SK-N-SH (cell line): ENCODE measurements at regions not wholly inside any gene's neighbourhood (a gene's known extent, or its start where the extent isn't known, plus 50 kb on each side); places are given as distances from the start of the nearest gene placed in this dataset.

Experiments
- CTCF ChIA-PET: fragments of 300-600, 350-600 bp; formaldehyde crosslinking; extraction: SDS; loops from one replicate; lab custom pipeline; 2021; lab: Yijun Ruan, JAX
- POLR2A ChIA-PET: fragments of 350-600 bp; sonication (Branson Sonifier 250); formaldehyde crosslinking; extraction: SDS; loops from one replicate; lab custom pipeline; 2020; ENCODE audit warnings: antibody characterized with exemption, inconsistent platforms; lab: Yijun Ruan, JAX
- DNase-seq: peaks from one replicate; pipeline ENCODE4 v3.0.0; 2012
- H2AFZ ChIP-seq: fragments of 200-600 bp; sonication (generic); 2 replicates; pipeline ENCODE4 v1.8.1; 2016; ENCODE audit warnings: antibody characterized with exemption, mild to moderate bottlenecking, low read depth
- H3F3A ChIP-seq: fragments of 200-600 bp; sonication (generic); replicated peaks from 2 replicates; pipeline ENCODE3; 2016; ENCODE audit warnings: antibody characterized with exemption, mild to moderate bottlenecking; ENCODE audit not compliant: insufficient read depth
- H3K27ac ChIP-seq, 2 experiments: fragments of 200-500 bp in 1 of 2; fragments of 200-600 bp in 1 of 2; sonication (Bioruptor generic) in 1 of 2; sonication (generic), shearing (Covaris generic) in 1 of 2; 2 replicates each; pipeline versions ENCODE4 v1.5.1 to v1.6.1; 2014 to 2016; ENCODE audit warnings: low read depth in 2 of 2, inconsistent platforms in 1 of 2, low read length in 1 of 2, mild to moderate bottlenecking in 1 of 2, mixed read lengths in 1 of 2
- H3K27me3 ChIP-seq: fragments of 200-600 bp; sonication (generic), shearing (Covaris generic); 2 replicates; pipeline ENCODE4 v1.6.1; 2016; ENCODE audit warnings: mixed run types; ENCODE audit not compliant: insufficient read depth
- H3K36me3 ChIP-seq, 2 experiments: fragments of 200-500 bp in 1 of 2; fragments of 200-600 bp in 1 of 2; sonication (Bioruptor generic) in 1 of 2; sonication (generic) in 1 of 2; replicated peaks in 1 of 2; 2 replicates each; pipeline versions ENCODE3 to v1.5.1; 2014 to 2016; ENCODE audit warnings: low read length in 1 of 2, mild to moderate bottlenecking in 1 of 2; ENCODE audit not compliant: insufficient read depth in 2 of 2, control insufficient read depth in 1 of 2
- H3K4me1 ChIP-seq, 2 experiments: fragments of 200-500 bp in 1 of 2; fragments of 200-600 bp in 1 of 2; sonication (Bioruptor generic) in 1 of 2; sonication (generic), shearing (Covaris generic) in 1 of 2; 2 replicates each; pipeline versions ENCODE4 v1.5.1 to v1.6.1; 2014 to 2016; ENCODE audit warnings: low read depth in 1 of 2, low read length in 1 of 2, mixed run types in 1 of 2; ENCODE audit not compliant: insufficient read depth in 2 of 2, control insufficient read depth in 1 of 2
- H3K4me2 ChIP-seq: fragments of 200-600 bp; sonication (generic), shearing (Covaris generic); 2 replicates; pipeline ENCODE4 v1.6.1; 2017; ENCODE audit warnings: mixed run types
- H3K4me3 ChIP-seq, 2 experiments: fragments of 200-500 bp in 1 of 2; fragments of 200-600 bp in 1 of 2; sonication (Bioruptor generic) in 1 of 2; sonication (generic), shearing (Covaris generic) in 1 of 2; 2 replicates each; pipeline versions ENCODE4 v1.5.1 to v1.8.1; 2014 to 2016; ENCODE audit warnings: low read depth in 2 of 2, inconsistent platforms in 1 of 2, low read length in 1 of 2, mild to moderate bottlenecking in 1 of 2, mixed read lengths in 1 of 2, moderate library complexity in 1 of 2
- H3K79me2 ChIP-seq: fragments of 200-600 bp; sonication (generic); 2 replicates; pipeline ENCODE4 v1.8.1; 2017; ENCODE audit warnings: mild to moderate bottlenecking; ENCODE audit not compliant: insufficient read depth
- H3K9ac ChIP-seq: fragments of 200-600 bp; sonication (generic); 2 replicates; pipeline ENCODE4 v1.6.1; 2017; ENCODE audit warnings: mixed run types
- H3K9me2 ChIP-seq: fragments of 200-600 bp; sonication (generic); 2 replicates; pipeline ENCODE4 v1.6.1; 2017; ENCODE audit warnings: mixed run types
- H3K9me3 ChIP-seq: fragments of 200-600 bp; sonication (generic); 2 replicates; pipeline ENCODE4 v1.6.1; 2017; ENCODE audit warnings: mixed run types, mild to moderate bottlenecking, moderate library complexity
- H4K20me1 ChIP-seq: fragments of 200-600 bp; sonication (generic); 2 replicates; pipeline ENCODE4 v1.6.1; 2017; ENCODE audit warnings: mild to moderate bottlenecking, mixed run types; ENCODE audit not compliant: insufficient read depth
- FOSL2 ChIP-seq: IDR thresholded peaks from 2 replicates; pipeline ENCODE4 v1.4.0; 2012; ENCODE audit warnings: low read depth, mild to moderate bottlenecking, moderate library complexity, borderline replicate concordance
- FOXJ3 ChIP-seq: sonication (generic); formaldehyde crosslinking; IDR thresholded peaks from 2 replicates; pipeline ENCODE4 v1.5.1; 2020; ENCODE audit warnings: mild to moderate bottlenecking, missing genetic modification reagents
- FOXM1 ChIP-seq: IDR thresholded peaks from 2 replicates; pipeline ENCODE4 v1.4.0; 2012; ENCODE audit warnings: low read depth, mild to moderate bottlenecking
- GABPA ChIP-seq: IDR thresholded peaks from 2 replicates; pipeline ENCODE4 v1.4.0; 2012; ENCODE audit warnings: low read depth, mild to moderate bottlenecking
- GATA2 ChIP-seq: sonication (generic); formaldehyde crosslinking; IDR thresholded peaks from 2 replicates; pipeline ENCODE4 v1.5.0; 2020; ENCODE audit warnings: mild to moderate bottlenecking, missing genetic modification reagents
- MEF2A ChIP-seq: IDR thresholded peaks from 2 replicates; pipeline ENCODE4 v1.4.0; 2012; ENCODE audit warnings: low read depth, borderline replicate concordance
- MXI1 ChIP-seq: IDR thresholded peaks from 2 replicates; pipeline ENCODE4 v1.6.1; 2012; ENCODE audit warnings: mild to moderate bottlenecking, low read depth, low read length, improper control_type of control experiment
- NFIC ChIP-seq: IDR thresholded peaks from 2 replicates; pipeline ENCODE4 v1.4.0; 2012; ENCODE audit warnings: borderline replicate concordance
- NRF1 ChIP-seq: IDR thresholded peaks from 2 replicates; pipeline ENCODE4 v1.6.1; 2012; ENCODE audit warnings: low read depth, mild to moderate bottlenecking, low read length
- RCOR1 ChIP-seq: fragments of 150-350 bp; IDR thresholded peaks from 2 replicates; pipeline ENCODE4 v1.6.1; 2017; ENCODE audit warnings: antibody characterized with exemption, low read length
- RFX5 ChIP-seq: IDR thresholded peaks from 2 replicates; pipeline ENCODE4 v1.6.1; 2012; ENCODE audit warnings: mild to moderate bottlenecking, improper control_type of control experiment, low read length
- SIN3A ChIP-seq: IDR thresholded peaks from 2 replicates; pipeline ENCODE4 v1.6.1; 2012; ENCODE audit warnings: low read depth, mild to moderate bottlenecking, low read length, moderate library complexity, borderline replicate concordance
- SMC3 ChIP-seq: IDR thresholded peaks from 2 replicates; pipeline ENCODE4 v1.6.1; 2012; ENCODE audit warnings: low read depth, low read length, improper control_type of control experiment
- TAF1 ChIP-seq: IDR thresholded peaks from 2 replicates; pipeline ENCODE4 v1.6.1; 2012; ENCODE audit warnings: low read depth, mild to moderate bottlenecking, low read length, moderate library complexity, borderline replicate concordance
- TCF12 ChIP-seq: IDR thresholded peaks from 2 replicates; pipeline ENCODE4 v1.4.0; 2012
- WGBS: methylation state at CpG from one replicate; pipeline ENCODE4 v1.1.6; 2017; ENCODE audit warnings: low lambda C conversion rate; 5-methylcytosine and 5-hydroxymethylcytosine counted together
- TF ChIP-seq, protein P1 (sequence below): IDR thresholded peaks from 2 replicates; pipeline ENCODE4 v1.4.0; 2012; ENCODE audit warnings: low read depth
- TF ChIP-seq, protein P2 (sequence below): fragments of 150-350 bp; IDR thresholded peaks from 2 replicates; pipeline ENCODE4 v1.6.1; 2017; ENCODE audit warnings: antibody characterized with exemption, low read length, low read depth, borderline replicate concordance
- TF ChIP-seq, protein P3 (sequence below): fragments of 200-600 bp; sonication (generic); IDR thresholded peaks from 2 replicates; pipeline ENCODE4 v1.6.1; 2017; ENCODE audit warnings: antibody characterized with exemption, mild to moderate bottlenecking, moderate library complexity
- TF ChIP-seq, protein P4 (sequence below): IDR thresholded peaks from 2 replicates; pipeline ENCODE4 v1.4.0; 2012; ENCODE audit warnings: low read depth, borderline replicate concordance
- TF ChIP-seq, protein P5 (sequence below): fragments of 150-350 bp; IDR thresholded peaks from 2 replicates; pipeline ENCODE4 v1.6.1; 2016; ENCODE audit warnings: mild to moderate bottlenecking, low read depth, low read length
- TF ChIP-seq, protein P6 (sequence below): IDR thresholded peaks from 2 replicates; pipeline ENCODE4; 2012

DNA sequence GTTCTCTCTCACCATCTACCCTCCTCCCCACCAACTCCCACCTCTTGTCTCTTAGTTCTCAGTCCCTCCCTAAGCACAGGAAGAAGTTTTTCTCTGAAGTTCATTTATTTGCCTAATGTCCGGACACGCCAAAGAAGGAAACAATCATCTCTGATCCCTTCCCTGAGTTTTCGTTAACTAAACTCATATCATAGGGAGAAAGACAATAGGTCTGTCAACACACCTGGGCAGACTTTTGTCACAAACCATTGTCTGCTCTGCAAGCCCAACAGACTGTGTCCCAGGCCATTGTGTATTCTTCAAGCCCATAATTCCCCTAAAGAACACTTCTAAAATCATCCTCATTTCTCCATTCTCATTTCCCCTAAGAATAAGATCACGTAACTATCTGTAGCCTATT, 691.0 kb upstream of the MBL2 start:
- Histone ChIP-seq H3K4me3 (no peak overlapping the region), H3K9me3 (no peaks in the 10 kb centered on the region), H2AFZ (no peak overlapping the region), H3K27me3 (no peaks in the 10 kb centered on the region), H3F3A (no peaks in the 10 kb centered on the region), H4K20me1 (no peaks in the 10 kb centered on the region), H3K4me2 (no peak overlapping the region), H3K9me2 (no peaks in the 10 kb centered on the region), H3K79me2 (no peaks in the 10 kb centered on the region), H3K36me3 (no peaks in the 10 kb centered on the region), H3K9ac (no peak overlapping the region), H3K27ac (no peak overlapping the region), H3K4me1 (no peaks in the 10 kb centered on the region)
- TF ChIP-seq TAF1 (no peak), GABPA (no peak), TCF12 (no peak), NFIC (no peak), GATA2 (no peak)
- TF ChIP-seq, protein P1, sequence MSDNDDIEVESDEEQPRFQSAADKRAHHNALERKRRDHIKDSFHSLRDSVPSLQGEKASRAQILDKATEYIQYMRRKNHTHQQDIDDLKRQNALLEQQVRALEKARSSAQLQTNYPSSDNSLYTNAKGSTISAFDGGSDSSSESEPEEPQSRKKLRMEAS: no peak
- POLR2A ChIA-PET: no interaction called here
- WGBS: 59% methylated on average over 4 of the region's 4 CpGs
- CTCF ChIA-PET: no interaction called here
- DNase-seq: no peak

DNA sequence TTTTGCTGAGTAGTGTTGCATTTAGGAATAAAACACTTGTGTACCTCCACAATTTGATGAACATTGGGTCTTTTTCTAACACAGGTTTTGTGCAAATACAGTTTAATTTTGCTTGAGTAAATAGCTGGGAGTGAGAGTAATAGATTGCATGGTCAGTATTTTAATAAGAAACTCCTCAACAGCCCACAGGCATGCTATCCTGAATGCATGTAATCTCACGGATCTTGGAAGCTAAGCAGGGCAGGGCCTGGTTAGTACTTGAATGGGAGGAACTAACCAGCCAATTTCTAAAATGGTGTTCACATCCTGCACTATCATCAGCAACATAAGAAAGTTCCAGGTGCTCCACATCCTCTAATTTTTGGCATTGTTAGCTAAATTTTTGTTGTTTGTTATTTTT, 685.4 kb upstream of the MBL2 start:
- H3K9me3 ChIP-seq: no peaks in the 10 kb centered on the region
- POLR2A ChIA-PET: no interaction called here
- TF ChIP-seq NRF1 (no peak), SMC3 (no peak), FOXJ3 (CRISPR knock-in tag) (no peak), FOSL2 (no peak), FOXM1 (no peak), MXI1 (no peak), RCOR1 (no peak), MEF2A (no peak), GATA2 (no peak), RFX5 (no peak), SIN3A (no peak)
- TF ChIP-seq, protein P2, sequence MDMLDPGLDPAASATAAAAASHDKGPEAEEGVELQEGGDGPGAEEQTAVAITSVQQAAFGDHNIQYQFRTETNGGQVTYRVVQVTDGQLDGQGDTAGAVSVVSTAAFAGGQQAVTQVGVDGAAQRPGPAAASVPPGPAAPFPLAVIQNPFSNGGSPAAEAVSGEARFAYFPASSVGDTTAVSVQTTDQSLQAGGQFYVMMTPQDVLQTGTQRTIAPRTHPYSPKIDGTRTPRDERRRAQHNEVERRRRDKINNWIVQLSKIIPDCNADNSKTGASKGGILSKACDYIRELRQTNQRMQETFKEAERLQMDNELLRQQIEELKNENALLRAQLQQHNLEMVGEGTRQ: no peak
- TF ChIP-seq, protein P3, sequence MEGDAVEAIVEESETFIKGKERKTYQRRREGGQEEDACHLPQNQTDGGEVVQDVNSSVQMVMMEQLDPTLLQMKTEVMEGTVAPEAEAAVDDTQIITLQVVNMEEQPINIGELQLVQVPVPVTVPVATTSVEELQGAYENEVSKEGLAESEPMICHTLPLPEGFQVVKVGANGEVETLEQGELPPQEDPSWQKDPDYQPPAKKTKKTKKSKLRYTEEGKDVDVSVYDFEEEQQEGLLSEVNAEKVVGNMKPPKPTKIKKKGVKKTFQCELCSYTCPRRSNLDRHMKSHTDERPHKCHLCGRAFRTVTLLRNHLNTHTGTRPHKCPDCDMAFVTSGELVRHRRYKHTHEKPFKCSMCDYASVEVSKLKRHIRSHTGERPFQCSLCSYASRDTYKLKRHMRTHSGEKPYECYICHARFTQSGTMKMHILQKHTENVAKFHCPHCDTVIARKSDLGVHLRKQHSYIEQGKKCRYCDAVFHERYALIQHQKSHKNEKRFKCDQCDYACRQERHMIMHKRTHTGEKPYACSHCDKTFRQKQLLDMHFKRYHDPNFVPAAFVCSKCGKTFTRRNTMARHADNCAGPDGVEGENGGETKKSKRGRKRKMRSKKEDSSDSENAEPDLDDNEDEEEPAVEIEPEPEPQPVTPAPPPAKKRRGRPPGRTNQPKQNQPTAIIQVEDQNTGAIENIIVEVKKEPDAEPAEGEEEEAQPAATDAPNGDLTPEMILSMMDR: no peak
- TF ChIP-seq, protein P4, sequence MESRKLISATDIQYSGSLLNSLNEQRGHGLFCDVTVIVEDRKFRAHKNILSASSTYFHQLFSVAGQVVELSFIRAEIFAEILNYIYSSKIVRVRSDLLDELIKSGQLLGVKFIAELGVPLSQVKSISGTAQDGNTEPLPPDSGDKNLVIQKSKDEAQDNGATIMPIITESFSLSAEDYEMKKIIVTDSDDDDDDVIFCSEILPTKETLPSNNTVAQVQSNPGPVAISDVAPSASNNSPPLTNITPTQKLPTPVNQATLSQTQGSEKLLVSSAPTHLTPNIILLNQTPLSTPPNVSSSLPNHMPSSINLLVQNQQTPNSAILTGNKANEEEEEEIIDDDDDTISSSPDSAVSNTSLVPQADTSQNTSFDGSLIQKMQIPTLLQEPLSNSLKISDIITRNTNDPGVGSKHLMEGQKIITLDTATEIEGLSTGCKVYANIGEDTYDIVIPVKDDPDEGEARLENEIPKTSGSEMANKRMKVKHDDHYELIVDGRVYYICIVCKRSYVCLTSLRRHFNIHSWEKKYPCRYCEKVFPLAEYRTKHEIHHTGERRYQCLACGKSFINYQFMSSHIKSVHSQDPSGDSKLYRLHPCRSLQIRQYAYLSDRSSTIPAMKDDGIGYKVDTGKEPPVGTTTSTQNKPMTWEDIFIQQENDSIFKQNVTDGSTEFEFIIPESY: no peak
- TF ChIP-seq, protein P5, sequence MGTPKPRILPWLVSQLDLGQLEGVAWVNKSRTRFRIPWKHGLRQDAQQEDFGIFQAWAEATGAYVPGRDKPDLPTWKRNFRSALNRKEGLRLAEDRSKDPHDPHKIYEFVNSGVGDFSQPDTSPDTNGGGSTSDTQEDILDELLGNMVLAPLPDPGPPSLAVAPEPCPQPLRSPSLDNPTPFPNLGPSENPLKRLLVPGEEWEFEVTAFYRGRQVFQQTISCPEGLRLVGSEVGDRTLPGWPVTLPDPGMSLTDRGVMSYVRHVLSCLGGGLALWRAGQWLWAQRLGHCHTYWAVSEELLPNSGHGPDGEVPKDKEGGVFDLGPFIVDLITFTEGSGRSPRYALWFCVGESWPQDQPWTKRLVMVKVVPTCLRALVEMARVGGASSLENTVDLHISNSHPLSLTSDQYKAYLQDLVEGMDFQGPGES: no peak
- TF ChIP-seq, protein P6, sequence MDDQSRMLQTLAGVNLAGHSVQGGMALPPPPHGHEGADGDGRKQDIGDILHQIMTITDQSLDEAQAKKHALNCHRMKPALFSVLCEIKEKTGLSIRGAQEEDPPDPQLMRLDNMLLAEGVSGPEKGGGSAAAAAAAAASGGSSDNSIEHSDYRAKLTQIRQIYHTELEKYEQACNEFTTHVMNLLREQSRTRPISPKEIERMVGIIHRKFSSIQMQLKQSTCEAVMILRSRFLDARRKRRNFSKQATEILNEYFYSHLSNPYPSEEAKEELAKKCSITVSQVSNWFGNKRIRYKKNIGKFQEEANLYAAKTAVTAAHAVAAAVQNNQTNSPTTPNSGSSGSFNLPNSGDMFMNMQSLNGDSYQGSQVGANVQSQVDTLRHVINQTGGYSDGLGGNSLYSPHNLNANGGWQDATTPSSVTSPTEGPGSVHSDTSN: no peak
- TF ChIP-seq, protein P1: no peak
- 53% methylated on average over 1 of the region's 1 CpG for WGBS
- H4K20me1 ChIP-seq: no peaks in the 10 kb centered on the region
- H3K79me2 ChIP-seq: no peaks in the 10 kb centered on the region
- no peak overlapping the region for H3K4me2 ChIP-seq
- H3K4me3 ChIP-seq: no peak overlapping the region
- no peak overlapping the region for H2AFZ ChIP-seq
- no peaks in the 10 kb centered on the region for H3F3A ChIP-seq
- DNase-seq: no peak
- CTCF ChIA-PET: no interaction called here
- H3K9me2 ChIP-seq: no peaks in the 10 kb centered on the region
- H3K36me3 ChIP-seq: no peaks in the 10 kb centered on the region
- no peak overlapping the region for H3K27ac ChIP-seq
- H3K27me3 ChIP-seq: no peaks in the 10 kb centered on the region
- no peak overlapping the region for H3K9ac ChIP-seq
- H3K4me1 ChIP-seq: no peaks in the 10 kb centered on the region
